Spleen (tissue), 11 donors: ENCODE measurements at regions not wholly inside any gene's neighbourhood (a gene's known extent, or its start where the extent isn't known, plus 50 kb on each side); places are given as distances from the start of the nearest gene placed in this dataset.

ENCODE experiments used
- DNase-seq: peaks from one replicate; pipeline ENCODE4 v3.0.0-alpha.2; 2020
- H3K27ac ChIP-seq, 8 donors: fragments of 200-600 bp; sonication (generic) in 7 of 8; 1 replicate in 4 of 8; 2 replicates in 4 of 8; pipeline versions ENCODE4 v1.5.0 to v1.8.0; 2016 to 2021; ENCODE audit warnings: inconsistent platforms in 4 of 8, mild to moderate bottlenecking in 4 of 8, moderate library complexity in 1 of 8
- H3K27me3 ChIP-seq, 7 donors: fragments of 200-600 bp; sonication (generic) in 6 of 7; replicated peaks in 1 of 7; 1 replicate in 4 of 7; 2 replicates in 3 of 7; pipeline versions ENCODE4 v1.5.0 to v1.8.0; 2016 to 2021; ENCODE audit warnings: inconsistent platforms in 3 of 7, mild to moderate bottlenecking in 1 of 7
- H3K36me3 ChIP-seq, 6 donors: fragments of 200-600 bp; sonication (generic) in 5 of 6; 1 replicate in 4 of 6; 2 replicates in 2 of 6; pipeline versions ENCODE4 v1.5.0 to v1.8.0; 2016 to 2021; ENCODE audit warnings: inconsistent platforms in 2 of 6
- H3K4me1 ChIP-seq, 6 donors: fragments of 200-600 bp; sonication (generic) in 5 of 6; 1 replicate in 3 of 6; 2 replicates in 3 of 6; pipeline versions ENCODE4 v1.5.0 to v1.8.0; 2016 to 2021; ENCODE audit warnings: inconsistent platforms in 3 of 6
- H3K4me3 ChIP-seq, 8 donors: fragments of 200-600 bp; sonication (generic) in 7 of 8; 1 replicate in 4 of 8; 2 replicates in 4 of 8; pipeline versions ENCODE4 v1.5.0 to v1.8.0; 2016 to 2021; ENCODE audit warnings: inconsistent platforms in 4 of 8, mild to moderate bottlenecking in 4 of 8, moderate library complexity in 2 of 8
- H3K9me3 ChIP-seq, 8 donors: fragments of 200-600 bp; sonication (generic) in 7 of 8; 1 replicate in 4 of 8; 2 replicates in 4 of 8; pipeline versions ENCODE4 v1.5.0 to v1.8.0; 2016 to 2021; ENCODE audit warnings: inconsistent platforms in 4 of 8
- POLR2A ChIP-seq, 3 donors: fragments of 450-650 bp; IDR thresholded peaks; one replicate each; pipeline ENCODE4 v1.5.1; 2017; ENCODE audit warnings: antibody characterized with exemption in 3 of 3, mild to moderate bottlenecking in 1 of 3
- POLR2AphosphoS5 ChIP-seq, 3 donors: sonication (generic); formaldehyde crosslinking; IDR thresholded peaks; one replicate each; pipeline ENCODE4 v1.5.1; 2017; ENCODE audit warnings: antibody characterized with exemption in 3 of 3
- WGBS, 5 donors: extraction: QIAGEN DNeasy Blood & Tissue Kit in 3 of 5; methylation state at CpG; one replicate each; pipeline versions ENCODE4 v1.1.5 to v1.1.7; 2013 to 2018; 5-methylcytosine and 5-hydroxymethylcytosine counted together
- intact Hi-C: fragments of 100-400 bp; cut with DNase I; formaldehyde crosslinking; loops from one replicate; pipeline ENCODE4 v1.15.0; 2023; ENCODE audit warnings: low total_unique reads
- TF ChIP-seq, protein P1 (sequence below), 11 experiments: fragments of 200-600 bp in 7 of 11; fragments of 450-650 bp in 4 of 11; sonication (generic) in 4 of 11; IDR thresholded peaks in 8 of 11; conservative IDR thresholded peaks in 3 of 11; 1 replicate in 7 of 11; 2 replicates in 4 of 11; pipeline versions ENCODE4 v1.4.0 to v1.8.0; 2016 to 2021; ENCODE audit warnings: antibody characterized with exemption in 11 of 11, inconsistent platforms in 4 of 11, mild to moderate bottlenecking in 1 of 11
- donor health status: healthy with polysubstance abuse.
- donor health status: DM: no; HTN: no; CAD: no; lungs with moderate emphysema.
- donor health status: DM: no; HTN: no; CAD: no.
- donor health status: Bipolar disorder and iron deficiency.
- donor health status: healthy.
- donor health status: DM: no; HTN: no; CAD: no.
- donor health status: DM: yes; HTN: yes; CAD: no.

DNA sequence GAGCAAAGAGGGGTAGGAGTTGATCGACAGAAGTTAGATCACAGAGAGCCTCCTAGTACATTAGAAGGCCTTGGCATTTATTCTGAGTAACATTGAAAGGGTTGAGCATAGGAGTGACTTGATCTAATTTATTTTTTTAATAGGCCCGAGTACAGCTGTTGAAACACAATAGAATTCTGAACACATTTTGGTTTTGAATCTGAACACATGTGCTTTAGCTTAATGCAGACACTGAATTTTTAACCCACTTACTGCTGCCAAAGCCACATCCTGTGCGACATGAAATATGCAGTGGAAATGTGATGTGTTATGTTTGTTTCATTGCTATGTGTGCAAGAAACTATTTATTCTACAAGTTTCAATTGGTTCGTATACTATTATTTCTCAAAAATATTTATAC lies 1505.9 kb downstream of the PCDH9 start:
- no peaks in the 10 kb centered on the region for H3K27me3 ChIP-seq
- no peaks in the 10 kb centered on the region for H3K36me3 ChIP-seq
- H3K9me3 ChIP-seq: no peaks in the 10 kb centered on the region
- TF ChIP-seq, protein P1, sequence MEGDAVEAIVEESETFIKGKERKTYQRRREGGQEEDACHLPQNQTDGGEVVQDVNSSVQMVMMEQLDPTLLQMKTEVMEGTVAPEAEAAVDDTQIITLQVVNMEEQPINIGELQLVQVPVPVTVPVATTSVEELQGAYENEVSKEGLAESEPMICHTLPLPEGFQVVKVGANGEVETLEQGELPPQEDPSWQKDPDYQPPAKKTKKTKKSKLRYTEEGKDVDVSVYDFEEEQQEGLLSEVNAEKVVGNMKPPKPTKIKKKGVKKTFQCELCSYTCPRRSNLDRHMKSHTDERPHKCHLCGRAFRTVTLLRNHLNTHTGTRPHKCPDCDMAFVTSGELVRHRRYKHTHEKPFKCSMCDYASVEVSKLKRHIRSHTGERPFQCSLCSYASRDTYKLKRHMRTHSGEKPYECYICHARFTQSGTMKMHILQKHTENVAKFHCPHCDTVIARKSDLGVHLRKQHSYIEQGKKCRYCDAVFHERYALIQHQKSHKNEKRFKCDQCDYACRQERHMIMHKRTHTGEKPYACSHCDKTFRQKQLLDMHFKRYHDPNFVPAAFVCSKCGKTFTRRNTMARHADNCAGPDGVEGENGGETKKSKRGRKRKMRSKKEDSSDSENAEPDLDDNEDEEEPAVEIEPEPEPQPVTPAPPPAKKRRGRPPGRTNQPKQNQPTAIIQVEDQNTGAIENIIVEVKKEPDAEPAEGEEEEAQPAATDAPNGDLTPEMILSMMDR (IDR thresholded peaks at IDR 0.05 in 8 of 11, conservative IDR thresholded peaks at IDR 0.05 in 3 of 11): no peak
- TF ChIP-seq POLR2AphosphoS5 (IDR thresholded peaks at IDR 0.05) (no peak), POLR2A (IDR thresholded peaks at IDR 0.05) (no peak)
- no peak for DNase-seq
- 62 to 83% (median 75%) methylated on average over 4 of the region's 4 CpGs for WGBS, 5 donors
- intact Hi-C loops: no loop called here
- H3K4me1 ChIP-seq: no peaks in the 10 kb centered on the region
- no peak overlapping the region for H3K27ac ChIP-seq
- H3K4me3 ChIP-seq: no peak overlapping the region

DNA sequence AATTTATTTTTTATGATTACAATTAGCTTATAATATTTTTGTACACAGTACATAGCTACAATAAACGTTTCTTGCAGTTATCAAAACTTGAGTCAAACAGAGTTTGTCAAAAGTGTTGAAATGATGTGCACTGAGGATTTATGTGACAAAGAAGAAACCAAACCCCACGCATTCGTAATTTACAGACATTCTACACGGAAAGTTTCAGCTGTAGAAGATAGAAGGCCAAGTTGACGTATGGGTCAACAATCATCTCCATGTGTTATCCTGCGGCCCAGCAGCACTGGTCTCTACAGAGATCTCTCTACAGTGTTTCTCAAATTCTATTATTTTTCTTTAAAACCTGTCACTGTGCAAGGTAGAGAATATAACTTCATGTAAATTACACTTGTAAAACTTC lies 1507.6 kb downstream of the PCDH9 start:
- H3K4me1 ChIP-seq: no peaks in the 10 kb centered on the region
- no peak overlapping the region for H3K4me3 ChIP-seq
- intact Hi-C loops: no loop called here
- H3K36me3 ChIP-seq: no peaks in the 10 kb centered on the region
- TF ChIP-seq POLR2AphosphoS5 (IDR thresholded peaks at IDR 0.05) (no peak), POLR2A (IDR thresholded peaks at IDR 0.05) (no peak)
- TF ChIP-seq, protein P1 (IDR thresholded peaks at IDR 0.05 in 8 of 11, conservative IDR thresholded peaks at IDR 0.05 in 3 of 11): no peak
- no peak overlapping the region for H3K27ac ChIP-seq
- DNase-seq: no peak
- no peaks in the 10 kb centered on the region for H3K27me3 ChIP-seq
- peaks cover 0 to 7% (median 0%) of the 10 kb centered on the region in 8 donors for H3K9me3 ChIP-seq
- WGBS, 5 donors: 82 to 91% (median 89%) methylated on average over 6 of the region's 6 CpGs

DNA sequence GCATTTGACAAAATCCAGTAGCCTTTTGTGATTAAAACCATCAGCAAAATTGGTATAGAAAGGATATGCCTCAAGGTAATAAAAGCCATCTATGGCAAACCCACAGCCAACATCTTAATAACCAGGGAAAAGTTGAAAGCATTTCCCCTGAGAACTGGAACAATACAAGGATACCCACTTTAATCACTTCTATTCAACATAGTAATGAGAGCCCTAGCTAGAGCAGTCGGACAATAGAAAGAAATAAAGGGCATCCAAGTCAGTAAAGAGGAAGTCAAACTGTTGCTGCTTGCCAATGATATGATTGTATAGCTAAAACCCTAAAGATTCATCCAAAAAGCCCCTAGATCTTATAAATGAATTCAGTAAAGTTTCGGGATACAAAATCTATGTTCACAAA lies 1510.3 kb downstream of the PCDH9 start:
- Histone ChIP-seq H3K36me3 (no peaks in the 10 kb centered on the region), H3K4me3 (no peak overlapping the region), H3K4me1 (no peaks in the 10 kb centered on the region), H3K27ac (no peak overlapping the region), H3K27me3 (no peaks in the 10 kb centered on the region), H3K9me3 (peaks cover 0 to 12% (median 3%) of the 10 kb centered on the region in 8 donors)
- intact Hi-C loops: no loop called here
- WGBS, 5 donors: 42 to 53% (median 49%) methylated on average over 2 of the region's 2 CpGs
- DNase-seq: no peak
- TF ChIP-seq POLR2AphosphoS5 (IDR thresholded peaks at IDR 0.05): no peak
- TF ChIP-seq, protein P1 (IDR thresholded peaks at IDR 0.05 in 8 of 11, conservative IDR thresholded peaks at IDR 0.05 in 3 of 11): no peak
- no peak for TF ChIP-seq POLR2A (IDR thresholded peaks at IDR 0.05)

DNA sequence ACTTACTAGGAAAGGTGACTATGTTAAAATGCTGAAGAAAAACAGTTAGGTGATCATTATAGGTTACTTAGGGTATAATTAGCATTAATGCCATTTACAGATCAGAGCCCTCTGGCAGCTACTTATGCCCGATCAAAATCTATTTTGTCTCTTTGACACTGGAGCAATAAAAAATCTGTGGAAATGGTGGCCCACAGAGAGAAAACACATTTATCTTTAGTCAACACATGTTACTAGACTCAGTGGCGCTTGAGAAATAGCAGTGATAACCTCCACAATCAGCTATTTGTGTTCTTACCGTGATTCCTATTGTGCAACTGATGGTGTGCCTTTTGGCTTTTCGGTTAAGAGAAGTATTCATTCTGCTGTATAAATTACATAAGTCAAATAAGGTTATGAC lies 1519.6 kb downstream of the PCDH9 start:
- no peaks in the 10 kb centered on the region for H3K4me1 ChIP-seq
- intact Hi-C loops: no loop called here
- H3K27me3 ChIP-seq: no peaks in the 10 kb centered on the region
- H3K27ac ChIP-seq: no peak overlapping the region
- no peak overlapping the region for H3K4me3 ChIP-seq
- TF ChIP-seq, protein P1 (IDR thresholded peaks at IDR 0.05 in 8 of 11, conservative IDR thresholded peaks at IDR 0.05 in 3 of 11): no peak
- TF ChIP-seq POLR2AphosphoS5 (IDR thresholded peaks at IDR 0.05) (no peak), POLR2A (IDR thresholded peaks at IDR 0.05) (no peak)
- DNase-seq: no peak
- peaks cover 0 to 6% (median 0%) of the 10 kb centered on the region in 8 donors for H3K9me3 ChIP-seq
- H3K36me3 ChIP-seq: no peaks in the 10 kb centered on the region
- WGBS, 5 donors: 62 to 91% (median 76%) methylated on average over 4 of the region's 4 CpGs
